ENCODE measurements at regions not wholly inside any gene's neighbourhood (a gene's known extent, or its start where the extent isn't known, plus 50 kb on each side); places are given as distances from the start of the nearest gene placed in this dataset.

GRCh38 chr7:41627645-41628298 is 75.1 kb downstream of the INHBA start:
- no peaks in the 10 kb centered on the region for H3K27me3 ChIP-seq (replicated peaks in 1 of 7)
- H3K4me3 ChIP-seq = no peak overlapping the region
- no peak for DNase-seq
- WGBS, 5 donors = 70 to 85% (median 81%) methylated on average over 8 of the region's 8 CpGs
- H3K4me1 ChIP-seq = peaks cover 0 to 3% (median 0%) of the 10 kb centered on the region in 6 donors
- intact Hi-C loops (cut with DNase I; ENCODE audit: low total_unique reads) = no loop called here
- H3K27ac ChIP-seq = no peak overlapping the region
- TF ChIP-seq POLR2AphosphoS5 (IDR thresholded peaks at IDR 0.05) = no peak
- TF ChIP-seq CTCF (IDR thresholded peaks at IDR 0.05 in 8 of 11, conservative IDR thresholded peaks at IDR 0.05 in 3 of 11) = no peak
- no peak for TF ChIP-seq POLR2A (IDR thresholded peaks at IDR 0.05)
- H3K36me3 ChIP-seq = no peaks in the 10 kb centered on the region
- H3K9me3 ChIP-seq = no peaks in the 10 kb centered on the region

- no peaks in the 10 kb centered on the region for H3K36me3 ChIP-seq
- no peak for DNase-seq
- H3K27me3 ChIP-seq (replicated peaks in 1 of 7) = no peaks in the 10 kb centered on the region
- TF ChIP-seq POLR2A (IDR thresholded peaks at IDR 0.05) (no peak), POLR2AphosphoS5 (IDR thresholded peaks at IDR 0.05) (no peak), CTCF (IDR thresholded peaks at IDR 0.05 in 8 of 11, conservative IDR thresholded peaks at IDR 0.05 in 3 of 11) (no peak)
- no peaks in the 10 kb centered on the region for H3K9me3 ChIP-seq
- no peak overlapping the region for H3K4me3 ChIP-seq
- intact Hi-C loops (cut with DNase I; ENCODE audit: low total_unique reads) = no loop called here
- H3K27ac ChIP-seq = no peak overlapping the region
- no peaks in the 10 kb centered on the region for H3K4me1 ChIP-seq
These were observed 78.1 kb downstream of the INHBA start for GRCh38 chr7:41624818-41625217.

GRCh38 chr7:41621953-41622831 is 80.7 kb downstream of the INHBA start:
- intact Hi-C loops (cut with DNase I; ENCODE audit: low total_unique reads) = no loop called here
- no peak for DNase-seq
- H3K27me3 ChIP-seq (replicated peaks in 1 of 7) = no peaks in the 10 kb centered on the region
- 80 to 89% (median 87%) methylated on average over 7 of the region's 7 CpGs for WGBS, 5 donors
- no peak overlapping the region for H3K4me3 ChIP-seq
- H3K36me3 ChIP-seq = no peaks in the 10 kb centered on the region
- H3K9me3 ChIP-seq = no peaks in the 10 kb centered on the region
- H3K27ac ChIP-seq = no peak overlapping the region
- H3K4me1 ChIP-seq = no peaks in the 10 kb centered on the region
- TF ChIP-seq POLR2AphosphoS5 (IDR thresholded peaks at IDR 0.05) (no peak), POLR2A (IDR thresholded peaks at IDR 0.05) (no peak), CTCF (IDR thresholded peaks at IDR 0.05 in 8 of 11, conservative IDR thresholded peaks at IDR 0.05 in 3 of 11) (no peak)

- Histone ChIP-seq H3K27me3 (replicated peaks in 1 of 7) (no peaks in the 10 kb centered on the region), H3K36me3 (no peaks in the 10 kb centered on the region), H3K27ac (no peak overlapping the region), H3K4me1 (no peaks in the 10 kb centered on the region), H3K4me3 (no peak overlapping the region), H3K9me3 (no peaks in the 10 kb centered on the region)
- DNase-seq = no peak
- intact Hi-C loops (cut with DNase I; ENCODE audit: low total_unique reads) = no loop called here
- TF ChIP-seq POLR2A (IDR thresholded peaks at IDR 0.05) (no peak), CTCF (IDR thresholded peaks at IDR 0.05 in 8 of 11, conservative IDR thresholded peaks at IDR 0.05 in 3 of 11) (no peak), POLR2AphosphoS5 (IDR thresholded peaks at IDR 0.05) (no peak)
- 90 to 100% (median 96%) methylated on average over 1 of the region's 1 CpG for WGBS, 5 donors
These were observed 84.9 kb downstream of the INHBA start for GRCh38 chr7:41617987-41618386.
